Esophagus squamous epithelium (tissue), 4 donors: ENCODE measurements at regions not wholly inside any gene's neighbourhood (a gene's known extent, or its start where the extent isn't known, plus 50 kb on each side); places are given as distances from the start of the nearest gene placed in this dataset.

Source experiments
- POLR2A ChIP-seq, 4 donors: fragments of 450-650 bp; IDR thresholded peaks; one replicate each; pipeline ENCODE4 v1.6.1; 2017; ENCODE audit warnings: antibody characterized with exemption in 4 of 4, mild to moderate bottlenecking in 4 of 4, moderate library complexity in 3 of 4
- TF ChIP-seq, protein P1 (sequence below), 6 experiments: fragments of 450-650 bp in 4 of 6; fragments of 200-600 bp in 2 of 6; sonication (generic) in 2 of 6; IDR thresholded peaks; one replicate each; pipeline ENCODE4 v1.5.1; 2016 to 2019; ENCODE audit warnings: antibody characterized with exemption in 6 of 6, mild to moderate bottlenecking in 4 of 6, moderate library complexity in 4 of 6

DNA sequence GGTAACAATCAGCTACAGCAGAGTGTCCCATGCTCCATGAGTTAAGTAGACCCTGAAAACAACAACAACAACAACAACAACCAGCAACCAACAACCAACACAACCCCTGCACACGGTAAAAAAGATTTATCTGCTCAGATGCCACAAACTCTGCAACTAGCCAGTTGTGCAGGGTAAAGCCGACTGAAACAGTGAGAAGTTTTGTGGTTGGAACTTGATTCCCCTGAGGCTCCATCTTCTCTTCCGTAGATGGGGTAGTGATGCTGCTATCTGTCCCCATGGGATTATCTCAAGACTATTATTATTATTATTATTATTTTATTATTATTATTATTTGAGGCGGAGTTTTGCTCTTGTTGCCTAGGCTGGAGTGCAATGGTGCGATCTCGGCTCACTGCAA lies 50.6 kb upstream of the RAPGEF2 start:
- TF ChIP-seq, protein P1, sequence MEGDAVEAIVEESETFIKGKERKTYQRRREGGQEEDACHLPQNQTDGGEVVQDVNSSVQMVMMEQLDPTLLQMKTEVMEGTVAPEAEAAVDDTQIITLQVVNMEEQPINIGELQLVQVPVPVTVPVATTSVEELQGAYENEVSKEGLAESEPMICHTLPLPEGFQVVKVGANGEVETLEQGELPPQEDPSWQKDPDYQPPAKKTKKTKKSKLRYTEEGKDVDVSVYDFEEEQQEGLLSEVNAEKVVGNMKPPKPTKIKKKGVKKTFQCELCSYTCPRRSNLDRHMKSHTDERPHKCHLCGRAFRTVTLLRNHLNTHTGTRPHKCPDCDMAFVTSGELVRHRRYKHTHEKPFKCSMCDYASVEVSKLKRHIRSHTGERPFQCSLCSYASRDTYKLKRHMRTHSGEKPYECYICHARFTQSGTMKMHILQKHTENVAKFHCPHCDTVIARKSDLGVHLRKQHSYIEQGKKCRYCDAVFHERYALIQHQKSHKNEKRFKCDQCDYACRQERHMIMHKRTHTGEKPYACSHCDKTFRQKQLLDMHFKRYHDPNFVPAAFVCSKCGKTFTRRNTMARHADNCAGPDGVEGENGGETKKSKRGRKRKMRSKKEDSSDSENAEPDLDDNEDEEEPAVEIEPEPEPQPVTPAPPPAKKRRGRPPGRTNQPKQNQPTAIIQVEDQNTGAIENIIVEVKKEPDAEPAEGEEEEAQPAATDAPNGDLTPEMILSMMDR (IDR thresholded peaks at IDR 0.05): no peak
- TF ChIP-seq POLR2A (IDR thresholded peaks at IDR 0.05): no peak
